Natural killer cell (primary cell): ENCODE measurements at regions not wholly inside any gene's neighbourhood (a gene's known extent, or its start where the extent isn't known, plus 50 kb on each side); places are given as distances from the start of the nearest gene placed in this dataset.

Source experiments
- ATAC-seq, 3 donors: fragments of 150-1000 bp in 2 of 3; fragments of 200-7000 bp in 1 of 3; cut with Tn5 transposase; 1 replicate in 1 of 3; 2 replicates in 2 of 3; pipeline ENCODE4 v1.10.0; 2021; ENCODE audit warnings: mild to moderate bottlenecking in 2 of 3, moderate library complexity in 2 of 3
- DNase-seq, 2 donors: peaks; one replicate each; pipeline versions ENCODE4 v3.0.0 to v3.0.0-alpha.2; 2013 to 2021; ENCODE audit warnings: mixed read lengths in 1 of 2
- H3K27ac ChIP-seq: one replicate; pipeline ENCODE4 v1.5.1; 2013; ENCODE audit warnings: mild to moderate bottlenecking, low read length
- H3K27me3 ChIP-seq: one replicate; pipeline ENCODE4 v1.6.1; 2013; ENCODE audit warnings: low read length; ENCODE audit not compliant: control insufficient read depth, insufficient read depth
- H3K36me3 ChIP-seq: one replicate; pipeline ENCODE4 v1.6.1; 2013; ENCODE audit warnings: low read length; ENCODE audit not compliant: control insufficient read depth, insufficient read depth
- H3K4me1 ChIP-seq: one replicate; pipeline ENCODE4 v1.6.1; 2013; ENCODE audit warnings: low read length; ENCODE audit not compliant: control insufficient read depth, insufficient read depth
- H3K4me3 ChIP-seq: one replicate; pipeline ENCODE4 v1.5.1; 2013; ENCODE audit warnings: low read length
- H3K9me3 ChIP-seq: one replicate; pipeline ENCODE4 v1.6.1; 2013; ENCODE audit warnings: low read length; ENCODE audit not compliant: control insufficient read depth, insufficient read depth
- H3K27ac Mint-ChIP-seq, 2 donors: one replicate each; pipeline ENCODE4 v1.8.0; 2022; ENCODE audit warnings: mild to moderate bottlenecking in 2 of 2, mixed read lengths in 2 of 2, moderate library complexity in 1 of 2
- H3K27me3 Mint-ChIP-seq, 2 donors: one replicate each; pipeline ENCODE4 v1.8.0; 2022; ENCODE audit warnings: low read depth in 2 of 2, mixed read lengths in 2 of 2
- H3K36me3 Mint-ChIP-seq: one replicate; pipeline ENCODE4 v1.8.0; 2022; ENCODE audit warnings: mixed read lengths
- H3K4me1 Mint-ChIP-seq, 2 donors: one replicate each; pipeline ENCODE4 v1.8.0; 2022; ENCODE audit warnings: mixed read lengths in 2 of 2
- H3K4me3 Mint-ChIP-seq: one replicate; pipeline ENCODE4 v1.8.0; 2022; ENCODE audit warnings: mild to moderate bottlenecking, moderate library complexity, mixed read lengths
- H3K9me3 Mint-ChIP-seq, 2 donors: one replicate each; pipeline ENCODE4 v1.8.0; 2022; ENCODE audit warnings: mixed read lengths in 2 of 2
- CTCF ChIP-seq: fragments of 200-600 bp; IDR thresholded peaks from one replicate; pipeline ENCODE4 v1.8.0; 2022; ENCODE audit warnings: antibody characterized with exemption
- WGBS: methylation state at CpG from one replicate; pipeline ENCODE4 v1.1.7; 2013; ENCODE audit warnings: missing lambda C conversion rate; ENCODE audit not compliant: insufficient coverage; 5-methylcytosine and 5-hydroxymethylcytosine counted together
- intact Hi-C: fragments of 100-400 bp; cut with micrococcal nuclease; formaldehyde crosslinking; loops from one replicate; pipeline ENCODE4 v1.14.2; 2022

- intact Hi-C loops: no loop called here
- Histone ChIP-seq H3K4me3 (no peak overlapping the region), H3K9me3 (peaks cover 10% of the 10 kb centered on the region), H3K36me3 (no peaks in the 10 kb centered on the region), H3K27ac (no peak overlapping the region), H3K4me1 (no peaks in the 10 kb centered on the region), H3K27me3 (no peaks in the 10 kb centered on the region)
- Mint-ChIP-seq H3K27ac (no peak overlapping the region), H3K36me3 (peaks cover 31% of the 10 kb centered on the region), H3K4me1 (no peaks in the 10 kb centered on the region), H3K27me3 (no peaks in the 10 kb centered on the region), H3K9me3 (peaks cover 17 to 22% of the 10 kb centered on the region in 2 donors), H3K4me3 (no peak overlapping the region)
- no peak for DNase-seq
- no peak for TF ChIP-seq CTCF
- no CpG with 5 or more reads among the region's 2 CpGs for WGBS
- no peak for ATAC-seq
Measured at GRCh38 chr6:145506136-145506535, 229.2 kb downstream of the EPM2A start.

GRCh38 chr6:145506565-145506964, 228.8 kb downstream of the EPM2A start:
- Mint-ChIP-seq H3K4me3 (no peak overlapping the region), H3K9me3 (peaks cover 20 to 23% of the 10 kb centered on the region in 2 donors), H3K27ac (no peak overlapping the region), H3K36me3 (peaks cover 31% of the 10 kb centered on the region), H3K27me3 (no peaks in the 10 kb centered on the region), H3K4me1 (no peaks in the 10 kb centered on the region)
- intact Hi-C loops: no loop called here
- 40% methylated on average over 1 of the region's 1 CpG for whole genome bisulfite sequencing
- Histone ChIP-seq H3K36me3 (no peaks in the 10 kb centered on the region), H3K9me3 (peaks cover 10% of the 10 kb centered on the region), H3K27me3 (no peaks in the 10 kb centered on the region), H3K27ac (no peak overlapping the region), H3K4me3 (no peak overlapping the region), H3K4me1 (no peaks in the 10 kb centered on the region)
- DNase-seq (no peak), ATAC-seq (no peak)
- no peak for TF ChIP-seq CTCF

- Histone ChIP-seq H3K9me3 (peaks cover 8% of the 10 kb centered on the region), H3K4me3 (no peak overlapping the region), H3K27ac (no peak overlapping the region), H3K27me3 (no peaks in the 10 kb centered on the region), H3K36me3 (no peaks in the 10 kb centered on the region), H3K4me1 (no peaks in the 10 kb centered on the region)
- H3K9me3 Mint-ChIP-seq: peaks cover 20 to 23% of the 10 kb centered on the region in 2 donors
- DNase-seq (no peak), ATAC-seq (no peak)
- H3K27ac Mint-ChIP-seq: no peak overlapping the region
- TF ChIP-seq CTCF: no peak
- WGBS: 88% methylated on average over 2 of the region's 2 CpGs
- peaks cover 31% of the 10 kb centered on the region for H3K36me3 Mint-ChIP-seq
- H3K27me3 Mint-ChIP-seq: no peaks in the 10 kb centered on the region
- H3K4me3 Mint-ChIP-seq: no peak overlapping the region
- intact Hi-C loops: no loop called here
- H3K4me1 Mint-ChIP-seq: no peaks in the 10 kb centered on the region
Measured at GRCh38 chr6:145507239-145507638, 228.1 kb downstream of the EPM2A start.

GRCh38 chr6:145508107-145508506, 227.2 kb downstream of the EPM2A start:
- no peaks in the 10 kb centered on the region for H3K4me1 ChIP-seq
- intact Hi-C loops: no loop called here
- no peaks in the 10 kb centered on the region for H3K4me1 Mint-ChIP-seq
- H3K9me3 ChIP-seq: peaks cover 8% of the 10 kb centered on the region
- no peak overlapping the region for H3K4me3 Mint-ChIP-seq
- no peak for ATAC-seq
- H3K9me3 Mint-ChIP-seq: peaks cover 23% of the 10 kb centered on the region in 2 donors
- peaks cover 31% of the 10 kb centered on the region for H3K36me3 Mint-ChIP-seq
- H3K27ac ChIP-seq: no peak overlapping the region
- no peaks in the 10 kb centered on the region for H3K36me3 ChIP-seq
- no peak overlapping the region for H3K27ac Mint-ChIP-seq
- no peaks in the 10 kb centered on the region for H3K27me3 ChIP-seq
- no peak for TF ChIP-seq CTCF
- no peaks in the 10 kb centered on the region for H3K27me3 Mint-ChIP-seq
- 80% methylated on average over 1 of the region's 1 CpG for WGBS
- no peak for DNase-seq
- no peak overlapping the region for H3K4me3 ChIP-seq
